ENCODE measurements at regions not wholly inside any gene's neighbourhood (a gene's known extent, or its start where the extent isn't known, plus 50 kb on each side); places are given as distances from the start of the nearest gene placed in this dataset.

DNA sequence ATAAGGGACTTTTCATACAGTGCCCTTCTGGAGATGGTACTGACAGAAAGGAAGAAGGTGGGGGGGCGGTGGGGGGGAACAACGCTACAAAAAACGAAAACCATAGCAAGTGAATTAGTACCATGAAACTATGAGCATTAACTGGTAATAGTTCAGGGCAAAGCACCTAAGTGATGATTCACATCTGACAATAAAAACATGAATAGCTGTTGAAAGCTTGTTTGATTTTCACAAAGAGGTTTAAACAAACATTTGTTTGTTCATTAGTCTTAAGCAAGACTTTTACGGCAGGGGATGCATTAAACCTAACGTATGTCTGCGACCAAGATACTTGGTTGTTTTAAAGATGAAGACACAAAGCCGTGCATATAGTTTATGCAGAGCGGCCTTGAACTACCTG, 177.5 kb downstream of the LMO4 start:
- H3K4me3 ChIP-seq (ENCODE audit: insufficient read depth, low read length) = no peak overlapping the region

DNA sequence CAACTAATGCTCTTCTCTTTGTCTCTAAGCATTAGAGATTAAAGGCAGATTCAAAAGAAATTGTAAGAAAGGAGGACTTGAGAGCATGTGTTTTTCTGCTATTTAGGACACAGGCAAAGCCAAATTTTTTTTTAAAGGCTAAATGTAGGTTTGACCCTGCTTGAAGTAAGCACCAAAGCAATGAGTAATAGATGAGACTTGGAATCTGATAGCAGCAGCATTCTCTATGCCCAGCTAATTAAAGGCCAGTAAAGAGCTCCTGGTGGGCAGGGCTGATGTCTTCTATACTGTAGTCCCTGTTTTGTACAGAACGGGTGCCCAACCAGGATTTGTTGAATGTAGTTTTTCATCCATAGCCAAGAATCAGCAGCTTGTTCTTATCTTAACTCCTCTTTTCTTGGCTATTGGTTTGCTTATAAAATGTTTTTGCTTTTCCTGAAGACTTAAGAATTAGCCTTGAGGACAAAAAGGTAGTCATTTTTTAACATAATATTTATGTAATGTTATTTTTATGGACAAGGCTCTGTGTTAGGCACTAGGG, 179.6 kb downstream of the LMO4 start:
- Histone ChIP-seq H2AFZ (ENCODE audit: low read length) (no peak overlapping the region), H3K4me1 (ENCODE audit: insufficient read depth, low read length) (peaks cover 4% of the 10 kb centered on the region), H3K4me2 (ENCODE audit: insufficient read depth, low read length) (no peak overlapping the region), H3K9me3 (ENCODE audit: low read depth, low read length) (no peaks in the 10 kb centered on the region), H3K79me2 (ENCODE audit: insufficient read depth, low read length) (no peaks in the 10 kb centered on the region), H3K27me3 (ENCODE audit: insufficient read depth, low read length) (no peaks in the 10 kb centered on the region), H3K4me3 (ENCODE audit: insufficient read depth, low read length) (no peak overlapping the region), H3K36me3 (ENCODE audit: insufficient read depth, low read length) (no peaks in the 10 kb centered on the region), H4K20me1 (ENCODE audit: insufficient read depth, low read length) (no peaks in the 10 kb centered on the region), H3K27ac (ENCODE audit: low read depth, low read length) (no peak overlapping the region)
- TF ChIP-seq, protein P1, sequence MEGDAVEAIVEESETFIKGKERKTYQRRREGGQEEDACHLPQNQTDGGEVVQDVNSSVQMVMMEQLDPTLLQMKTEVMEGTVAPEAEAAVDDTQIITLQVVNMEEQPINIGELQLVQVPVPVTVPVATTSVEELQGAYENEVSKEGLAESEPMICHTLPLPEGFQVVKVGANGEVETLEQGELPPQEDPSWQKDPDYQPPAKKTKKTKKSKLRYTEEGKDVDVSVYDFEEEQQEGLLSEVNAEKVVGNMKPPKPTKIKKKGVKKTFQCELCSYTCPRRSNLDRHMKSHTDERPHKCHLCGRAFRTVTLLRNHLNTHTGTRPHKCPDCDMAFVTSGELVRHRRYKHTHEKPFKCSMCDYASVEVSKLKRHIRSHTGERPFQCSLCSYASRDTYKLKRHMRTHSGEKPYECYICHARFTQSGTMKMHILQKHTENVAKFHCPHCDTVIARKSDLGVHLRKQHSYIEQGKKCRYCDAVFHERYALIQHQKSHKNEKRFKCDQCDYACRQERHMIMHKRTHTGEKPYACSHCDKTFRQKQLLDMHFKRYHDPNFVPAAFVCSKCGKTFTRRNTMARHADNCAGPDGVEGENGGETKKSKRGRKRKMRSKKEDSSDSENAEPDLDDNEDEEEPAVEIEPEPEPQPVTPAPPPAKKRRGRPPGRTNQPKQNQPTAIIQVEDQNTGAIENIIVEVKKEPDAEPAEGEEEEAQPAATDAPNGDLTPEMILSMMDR (IDR thresholded peaks at IDR 0.05; ENCODE audit: extremely low read depth, low read depth, low read length) = no peak
- DNase-seq (ENCODE audit: insufficient read length, low spot score, missing footprints) = no peak

More for the DNA sequence above, 177.5 kb downstream of the LMO4 start:
- Histone ChIP-seq H3K79me2 (ENCODE audit: insufficient read depth, low read length) (no peaks in the 10 kb centered on the region), H3K4me1 (ENCODE audit: insufficient read depth, low read length) (peaks cover 4% of the 10 kb centered on the region), H3K36me3 (ENCODE audit: insufficient read depth, low read length) (no peaks in the 10 kb centered on the region), H3K27me3 (ENCODE audit: insufficient read depth, low read length) (no peaks in the 10 kb centered on the region), H3K9me3 (ENCODE audit: low read depth, low read length) (no peaks in the 10 kb centered on the region), H2AFZ (ENCODE audit: low read length) (no peak overlapping the region), H3K4me2 (ENCODE audit: insufficient read depth, low read length) (no peak overlapping the region), H4K20me1 (ENCODE audit: insufficient read depth, low read length) (no peaks in the 10 kb centered on the region), H3K27ac (ENCODE audit: low read depth, low read length) (no peak overlapping the region)
- TF ChIP-seq, protein P1 (IDR thresholded peaks at IDR 0.05; ENCODE audit: extremely low read depth, low read depth, low read length) = no peak
- no peak for DNase-seq (ENCODE audit: insufficient read length, low spot score, missing footprints)

DNA sequence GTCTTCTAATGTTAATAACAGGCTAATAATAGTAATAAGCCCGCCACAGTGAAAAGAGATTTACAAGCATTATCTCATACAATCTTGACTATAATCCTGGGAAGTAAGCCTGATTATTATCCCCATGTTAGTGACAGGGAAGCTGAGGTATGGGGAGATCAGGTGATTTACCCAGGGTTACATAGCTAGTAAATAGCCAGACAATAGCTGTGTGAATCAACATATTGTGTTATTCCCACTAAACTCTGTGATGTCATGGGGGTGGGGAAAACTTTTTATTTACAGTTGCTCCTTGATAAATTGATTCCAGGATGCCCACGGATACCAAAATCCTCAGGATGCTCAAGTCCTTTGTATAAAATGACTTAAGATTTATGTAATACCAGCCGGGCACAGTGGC, 181.9 kb downstream of the LMO4 start:
- H3K36me3 ChIP-seq (ENCODE audit: insufficient read depth, low read length) = no peaks in the 10 kb centered on the region
- TF ChIP-seq, protein P1 (IDR thresholded peaks at IDR 0.05; ENCODE audit: extremely low read depth, low read depth, low read length) = no peak
- no peaks in the 10 kb centered on the region for H3K9me3 ChIP-seq (ENCODE audit: low read depth, low read length)
- no peak overlapping the region for H3K4me3 ChIP-seq (ENCODE audit: insufficient read depth, low read length)
- no peaks in the 10 kb centered on the region for H4K20me1 ChIP-seq (ENCODE audit: insufficient read depth, low read length)
- no peaks in the 10 kb centered on the region for H3K79me2 ChIP-seq (ENCODE audit: insufficient read depth, low read length)
- no peak for DNase-seq (ENCODE audit: insufficient read length, low spot score, missing footprints)
- no peak overlapping the region for H3K27ac ChIP-seq (ENCODE audit: low read depth, low read length)
- H3K4me1 ChIP-seq (ENCODE audit: insufficient read depth, low read length) = peaks cover 4% of the 10 kb centered on the region
- no peaks in the 10 kb centered on the region for H3K27me3 ChIP-seq (ENCODE audit: insufficient read depth, low read length)
- H2AFZ ChIP-seq (ENCODE audit: low read length) = no peak overlapping the region
- no peak overlapping the region for H3K4me2 ChIP-seq (ENCODE audit: insufficient read depth, low read length)

DNA sequence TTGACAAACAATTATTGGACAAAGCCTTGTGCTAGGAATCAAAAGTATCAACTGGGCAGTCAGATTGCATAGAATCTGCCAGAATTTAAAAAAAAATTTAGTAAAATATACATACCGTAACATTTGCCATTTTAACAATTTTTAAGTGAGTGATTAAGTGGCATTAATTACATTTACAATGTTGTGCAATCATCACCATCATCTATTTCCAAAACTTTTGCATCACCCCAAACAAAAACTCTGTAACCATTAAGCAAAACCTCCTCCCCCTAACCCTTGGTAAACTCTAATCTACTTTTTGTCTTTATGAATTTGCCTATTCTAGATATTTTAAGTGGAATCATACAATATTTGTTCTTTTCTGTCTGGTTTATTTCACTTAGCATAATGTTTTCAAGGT, 182.8 kb downstream of the LMO4 start:
- no peak for DNase-seq (ENCODE audit: insufficient read length, low spot score, missing footprints)
- H3K4me1 ChIP-seq (ENCODE audit: insufficient read depth, low read length) = peaks cover 4% of the 10 kb centered on the region
- H3K9me3 ChIP-seq (ENCODE audit: low read depth, low read length) = no peaks in the 10 kb centered on the region
- H3K4me3 ChIP-seq (ENCODE audit: insufficient read depth, low read length) = no peak overlapping the region
- H4K20me1 ChIP-seq (ENCODE audit: insufficient read depth, low read length) = no peaks in the 10 kb centered on the region
- no peak overlapping the region for H3K27ac ChIP-seq (ENCODE audit: low read depth, low read length)
- H3K27me3 ChIP-seq (ENCODE audit: insufficient read depth, low read length) = no peaks in the 10 kb centered on the region
- no peaks in the 10 kb centered on the region for H3K79me2 ChIP-seq (ENCODE audit: insufficient read depth, low read length)
- H2AFZ ChIP-seq (ENCODE audit: low read length) = no peak overlapping the region
- TF ChIP-seq, protein P1 (IDR thresholded peaks at IDR 0.05; ENCODE audit: extremely low read depth, low read depth, low read length) = no peak
- H3K4me2 ChIP-seq (ENCODE audit: insufficient read depth, low read length) = no peak overlapping the region
- no peaks in the 10 kb centered on the region for H3K36me3 ChIP-seq (ENCODE audit: insufficient read depth, low read length)

All from osteoblast (primary cell).